Fibroblast of the aortic adventitia (primary cell): ENCODE measurements at regions not wholly inside any gene's neighbourhood (a gene's known extent, or its start where the extent isn't known, plus 50 kb on each side); places are given as distances from the start of the nearest gene placed in this dataset.

ENCODE experiments used
- DNase-seq: peaks from one replicate; pipeline ENCODE4 v3.0.0-alpha.2; 2010; ENCODE audit warnings: low read depth
- H3K4me3 ChIP-seq: 2 replicates; pipeline ENCODE4 v1.5.1; 2011; ENCODE audit warnings: low read depth, mild to moderate bottlenecking, control low read depth, low read length, moderate library complexity
- CTCF ChIP-seq: IDR thresholded peaks from 2 replicates; pipeline ENCODE4 v1.5.1; 2011; ENCODE audit warnings: mild to moderate bottlenecking, low read length, control low read depth, inconsistent platforms; ENCODE audit not compliant: insufficient read depth

- no peak for TF ChIP-seq CTCF
- DNase-seq = no peak
- H3K4me3 ChIP-seq = no peak overlapping the region
Measured at GRCh38 chr15:62797171-62797570, 245.4 kb upstream of the TPM1 start.

GRCh38 chr15:62798536-62798935 lies 244.0 kb upstream of the TPM1 start:
- H3K4me3 ChIP-seq = no peak overlapping the region
- no peak for TF ChIP-seq CTCF
- DNase-seq = no peak

- TF ChIP-seq CTCF = no peak
- no peak overlapping the region for H3K4me3 ChIP-seq
- DNase-seq = no peak
Measured at GRCh38 chr15:62799037-62799436, 243.5 kb upstream of the TPM1 start.

GRCh38 chr15:62799919-62800318 lies 242.6 kb upstream of the TPM1 start:
- peak; percentile 41 for DNase-seq
- no peak for TF ChIP-seq CTCF
- no peak overlapping the region for H3K4me3 ChIP-seq

GRCh38 chr15:62802612-62803011 lies 239.9 kb upstream of the TPM1 start:
- H3K4me3 ChIP-seq = no peak overlapping the region
- no peak for TF ChIP-seq CTCF
- no peak for DNase-seq

GRCh38 chr15:62803856-62804400 lies 238.6 kb upstream of the TPM1 start:
- no peak for TF ChIP-seq CTCF
- DNase-seq = no peak
- H3K4me3 ChIP-seq = no peak overlapping the region

GRCh38 chr15:62805502-62805901 lies 237.0 kb upstream of the TPM1 start:
- no peak for DNase-seq
- no peak for TF ChIP-seq CTCF
- H3K4me3 ChIP-seq = no peak overlapping the region
